HFF-Myc (cell line): ENCODE measurements at regions not wholly inside any gene's neighbourhood (a gene's known extent, or its start where the extent isn't known, plus 50 kb on each side); places are given as distances from the start of the nearest gene placed in this dataset.

Source experiments
- DNase-seq: peaks from one replicate; pipeline ENCODE4 v3.0.0-alpha.2; 2011; ENCODE audit warnings: low read depth; ENCODE audit errors: extremely low read depth
- H3K4me3 ChIP-seq: replicated peaks from 2 replicates; pipeline ENCODE4 v1.5.1; 2011; ENCODE audit warnings: low read depth, mild to moderate bottlenecking, control low read depth, low read length
- CTCF ChIP-seq: IDR thresholded peaks from 2 replicates; pipeline ENCODE4 v1.5.1; 2012; ENCODE audit warnings: mild to moderate bottlenecking, low read depth, low read length, control low read depth; ENCODE audit errors: missing control alignments

GRCh38 chr3:99071096-99071495, 169.6 kb upstream of the DCBLD2 start:
- no peak for TF ChIP-seq CTCF
- H3K4me3 ChIP-seq = no peak overlapping the region
- no peak for DNase-seq

DNA sequence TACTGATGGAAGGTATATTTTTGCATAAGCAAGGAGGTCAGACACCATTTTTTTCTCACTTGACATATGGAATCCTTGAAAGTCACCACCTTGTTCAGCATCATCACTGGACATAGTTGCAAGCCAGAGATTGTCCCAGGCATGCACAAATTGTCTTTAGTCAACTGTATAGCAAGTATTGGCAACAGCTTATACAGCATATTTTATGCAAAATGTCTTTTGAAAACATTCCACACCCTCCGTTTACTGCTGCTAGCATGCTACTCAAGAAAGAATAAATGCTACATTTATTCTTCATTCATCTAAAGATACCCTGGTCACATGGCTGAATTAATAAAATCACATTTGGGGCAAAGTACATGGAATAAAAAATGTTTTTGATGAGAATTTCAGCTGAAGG, 168.5 kb upstream of the DCBLD2 start:
- DNase-seq = no peak
- no peak overlapping the region for H3K4me3 ChIP-seq
- no peak for TF ChIP-seq CTCF

- TF ChIP-seq CTCF = no peak
- H3K4me3 ChIP-seq = no peak overlapping the region
- no peak for DNase-seq
These were observed 165.4 kb upstream of the DCBLD2 start for GRCh38 chr3:99066863-99067262.

DNA sequence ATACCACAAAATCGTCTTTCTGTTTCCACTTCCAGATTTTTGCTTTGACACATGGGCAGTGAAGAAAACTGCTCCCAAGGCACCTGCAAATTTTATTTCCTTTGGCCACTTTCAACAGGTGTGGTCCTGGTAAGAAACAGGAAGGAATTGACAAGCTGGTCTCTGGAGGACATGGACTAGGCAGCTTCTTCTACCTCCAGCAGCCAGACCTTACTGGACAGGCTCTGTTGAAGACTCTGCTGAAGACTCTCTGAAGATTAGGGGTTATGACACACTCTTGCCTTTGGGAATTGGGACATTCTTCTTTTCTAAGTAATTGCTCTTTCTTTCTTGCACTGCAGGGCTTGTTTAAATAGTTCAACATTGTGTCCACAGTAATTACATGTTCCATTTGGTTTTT, 147.7 kb upstream of the DCBLD2 start:
- no peak for DNase-seq
- no peak for TF ChIP-seq CTCF
- H3K4me3 ChIP-seq = no peak overlapping the region

GRCh38 chr3:99041747-99042146, 140.3 kb upstream of the DCBLD2 start:
- no peak overlapping the region for H3K4me3 ChIP-seq
- no peak for TF ChIP-seq CTCF
- no peak for DNase-seq

- no peak overlapping the region for H3K4me3 ChIP-seq
- DNase-seq = no peak
- no peak for TF ChIP-seq CTCF
These were observed 130.3 kb upstream of the DCBLD2 start for GRCh38 chr3:99031778-99032177.

- peak; percentile 42 for TF ChIP-seq CTCF
- peak; percentile 20 for DNase-seq
- no peak overlapping the region for H3K4me3 ChIP-seq
These were observed 122.2 kb upstream of the DCBLD2 start for GRCh38 chr3:99023590-99024192.
